ENCODE measurements at regions not wholly inside any gene's neighbourhood (a gene's known extent, or its start where the extent isn't known, plus 50 kb on each side); places are given as distances from the start of the nearest gene placed in this dataset.

GRCh38 chr7:19248681-19249080, 103.5 kb upstream of the FERD3L start:
- TF ChIP-seq POLR2A (IDR thresholded peaks at IDR 0.05; ENCODE audit: low read length) (no peak), PBX3 (IDR thresholded peaks at IDR 0.05) (no peak)

Measured in A549 (cell line).